Astrocyte (in vitro differentiated cells and primary cell): ENCODE measurements at regions not wholly inside any gene's neighbourhood (a gene's known extent, or its start where the extent isn't known, plus 50 kb on each side); places are given as distances from the start of the nearest gene placed in this dataset.

ENCODE experiments used
- EZH2 ChIP-seq: IDR thresholded peaks from 2 replicates; pipeline ENCODE4 v1.6.1; 2012; ENCODE audit warnings: mild to moderate bottlenecking, low read length, inconsistent platforms; ENCODE audit not compliant: insufficient read depth
- TF ChIP-seq, protein P1 (sequence below): IDR thresholded peaks from 2 replicates; pipeline ENCODE4 v1.5.1; 2011; ENCODE audit warnings: low read depth, mild to moderate bottlenecking, inconsistent platforms, low read length, moderate library complexity; ENCODE audit not compliant: insufficient read depth

- TF ChIP-seq, protein P1, sequence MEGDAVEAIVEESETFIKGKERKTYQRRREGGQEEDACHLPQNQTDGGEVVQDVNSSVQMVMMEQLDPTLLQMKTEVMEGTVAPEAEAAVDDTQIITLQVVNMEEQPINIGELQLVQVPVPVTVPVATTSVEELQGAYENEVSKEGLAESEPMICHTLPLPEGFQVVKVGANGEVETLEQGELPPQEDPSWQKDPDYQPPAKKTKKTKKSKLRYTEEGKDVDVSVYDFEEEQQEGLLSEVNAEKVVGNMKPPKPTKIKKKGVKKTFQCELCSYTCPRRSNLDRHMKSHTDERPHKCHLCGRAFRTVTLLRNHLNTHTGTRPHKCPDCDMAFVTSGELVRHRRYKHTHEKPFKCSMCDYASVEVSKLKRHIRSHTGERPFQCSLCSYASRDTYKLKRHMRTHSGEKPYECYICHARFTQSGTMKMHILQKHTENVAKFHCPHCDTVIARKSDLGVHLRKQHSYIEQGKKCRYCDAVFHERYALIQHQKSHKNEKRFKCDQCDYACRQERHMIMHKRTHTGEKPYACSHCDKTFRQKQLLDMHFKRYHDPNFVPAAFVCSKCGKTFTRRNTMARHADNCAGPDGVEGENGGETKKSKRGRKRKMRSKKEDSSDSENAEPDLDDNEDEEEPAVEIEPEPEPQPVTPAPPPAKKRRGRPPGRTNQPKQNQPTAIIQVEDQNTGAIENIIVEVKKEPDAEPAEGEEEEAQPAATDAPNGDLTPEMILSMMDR, result no peak
- no peak for TF ChIP-seq EZH2
Measured at GRCh38 chr18:29250259-29250658, 1073.3 kb upstream of the CDH2 start.
